H9 (cell line): ENCODE measurements at regions not wholly inside any gene's neighbourhood (a gene's known extent, or its start where the extent isn't known, plus 50 kb on each side); places are given as distances from the start of the nearest gene placed in this dataset.

ENCODE experiments used
- DNase-seq: peaks from one replicate; pipeline ENCODE4 v3.0.0-alpha.2; 2017
- H2AFZ ChIP-seq: one replicate; pipeline ENCODE4 v1.6.1; 2013; ENCODE audit warnings: mild to moderate bottlenecking, low read length, control low read depth, moderate library complexity
- H2AK5ac ChIP-seq: 2 replicates; pipeline ENCODE4 v1.6.1; 2013; ENCODE audit warnings: low read length, control low read depth, mixed read lengths; ENCODE audit not compliant: insufficient read length
- H2BK120ac ChIP-seq: one replicate; pipeline ENCODE4 v1.6.1; 2013; ENCODE audit warnings: low read depth, mild to moderate bottlenecking, low read length, control low read depth, inconsistent platforms; ENCODE audit not compliant: poor library complexity, severe bottlenecking
- H2BK12ac ChIP-seq: 2 replicates; pipeline ENCODE4 v1.6.1; 2013; ENCODE audit warnings: low read length, control low read depth, mixed read lengths, low read depth; ENCODE audit not compliant: insufficient read length
- H2BK15ac ChIP-seq: 2 replicates; pipeline ENCODE4 v1.6.1; 2013; ENCODE audit warnings: low read depth, low read length, control low read depth
- H2BK20ac ChIP-seq: one replicate; pipeline ENCODE4 v1.6.1; 2013; ENCODE audit warnings: low read depth, mild to moderate bottlenecking, low read length, control low read depth, inconsistent platforms; ENCODE audit not compliant: poor library complexity, severe bottlenecking
- H2BK5ac ChIP-seq: 2 replicates; pipeline ENCODE4 v1.6.1; 2013; ENCODE audit warnings: low read length, control low read depth, mixed read lengths; ENCODE audit not compliant: insufficient read length
- H3K14ac ChIP-seq: 2 replicates; pipeline ENCODE4 v1.6.1; 2013; ENCODE audit warnings: low read length, control low read depth; ENCODE audit not compliant: insufficient read depth
- H3K18ac ChIP-seq: 2 replicates; pipeline ENCODE4 v1.6.1; 2013; ENCODE audit warnings: low read depth, mild to moderate bottlenecking, mixed read lengths, low read length, control low read depth; ENCODE audit not compliant: insufficient read length
- H3K23ac ChIP-seq: 2 replicates; pipeline ENCODE4 v1.6.1; 2013; ENCODE audit warnings: low read length, control low read depth, mixed read lengths, low read depth; ENCODE audit not compliant: insufficient read length
- H3K23me2 ChIP-seq: 2 replicates; pipeline ENCODE4 v1.6.1; 2013; ENCODE audit warnings: low read depth, mild to moderate bottlenecking, mixed read lengths, low read length, control low read depth; ENCODE audit not compliant: insufficient read length, poor library complexity, severe bottlenecking
- H3K27ac ChIP-seq: 2 replicates; pipeline ENCODE4 v1.5.1; 2013; ENCODE audit warnings: low read length, control low read depth, mixed read lengths, low read depth; ENCODE audit not compliant: insufficient read length
- H3K27me3 ChIP-seq: 2 replicates; pipeline ENCODE4 v1.6.1; 2013; ENCODE audit warnings: low read length, control low read depth, inconsistent platforms; ENCODE audit not compliant: insufficient read depth
- H3K4ac ChIP-seq: 2 replicates; pipeline ENCODE4 v1.6.1; 2013; ENCODE audit warnings: low read depth, mild to moderate bottlenecking, control low read depth, inconsistent platforms, low read length, moderate library complexity
- H3K4me1 ChIP-seq: 2 replicates; pipeline ENCODE4 v1.6.1; 2013; ENCODE audit warnings: low read length, control low read depth, inconsistent platforms; ENCODE audit not compliant: insufficient read depth
- H3K4me2 ChIP-seq: 2 replicates; pipeline ENCODE4 v1.6.1; 2013; ENCODE audit warnings: low read length, control low read depth, mixed read lengths; ENCODE audit not compliant: insufficient read length, insufficient read depth
- H3K56ac ChIP-seq: 2 replicates; pipeline ENCODE4 v1.6.1; 2013; ENCODE audit warnings: low read depth, mild to moderate bottlenecking, mixed read lengths, low read length, control low read depth; ENCODE audit not compliant: insufficient read length
- H3K79me1 ChIP-seq: 2 replicates; pipeline ENCODE4 v1.6.1; 2013; ENCODE audit warnings: low read depth, mild to moderate bottlenecking, moderate library complexity, low read length, control low read depth, inconsistent platforms; ENCODE audit not compliant: insufficient read depth, poor library complexity, severe bottlenecking
- H3K79me2 ChIP-seq: 2 replicates; pipeline ENCODE4 v1.6.1; 2013; ENCODE audit warnings: low read length, control low read depth, inconsistent platforms; ENCODE audit not compliant: insufficient read depth
- H3K9ac ChIP-seq: 2 replicates; pipeline ENCODE4 v1.6.1; 2013; ENCODE audit warnings: low read length, control low read depth, mixed read lengths; ENCODE audit not compliant: insufficient read length; ENCODE audit errors: extremely low read depth
- H3K9me3 ChIP-seq: one replicate; pipeline ENCODE4 v1.6.1; 2013; ENCODE audit warnings: low read depth, low read length, inconsistent platforms; ENCODE audit not compliant: control insufficient read depth
- H3T11ph ChIP-seq: one replicate; pipeline ENCODE4 v1.6.1; 2013; ENCODE audit warnings: mild to moderate bottlenecking, low read length, control low read depth, inconsistent platforms
- H4K20me1 ChIP-seq: one replicate; pipeline ENCODE4 v1.6.1; 2013; ENCODE audit not compliant: control insufficient read depth, insufficient read length, insufficient read depth
- H4K5ac ChIP-seq: 2 replicates; pipeline ENCODE4 v1.6.1; 2013; ENCODE audit warnings: low read depth, mild to moderate bottlenecking, mixed read lengths, low read length, control low read depth; ENCODE audit not compliant: insufficient read length
- H4K8ac ChIP-seq: replicated peaks from 2 replicates; pipeline ENCODE4 v1.6.1; 2013; ENCODE audit warnings: low read length, control low read depth, mixed read lengths, low read depth; ENCODE audit not compliant: insufficient read length
- H4K91ac ChIP-seq: 2 replicates; pipeline ENCODE4 v1.6.1; 2013; ENCODE audit warnings: low read depth, mild to moderate bottlenecking, moderate library complexity, mixed read lengths, low read length, control low read depth; ENCODE audit not compliant: insufficient read length
- H3K27ac Mint-ChIP-seq, 3 experiments: 2 replicates in 2 of 3; 3 replicates in 1 of 3; pipeline ENCODE4 v1.8.0; 2020 to 2021; ENCODE audit warnings: mixed read lengths in 3 of 3, mild to moderate bottlenecking in 1 of 3, moderate library complexity in 1 of 3
- H3K27me3 Mint-ChIP-seq: 2 replicates; pipeline ENCODE4 v1.8.0; 2021; ENCODE audit warnings: low read depth, mild to moderate bottlenecking, moderate library complexity, mixed read lengths
- H3K36me3 Mint-ChIP-seq, 3 experiments: 2 replicates in 2 of 3; 3 replicates in 1 of 3; pipeline ENCODE4 v1.8.0; 2020 to 2021; ENCODE audit warnings: low read depth in 3 of 3, mixed read lengths in 3 of 3; ENCODE audit not compliant: insufficient read depth in 1 of 3
- H3K4me1 Mint-ChIP-seq, 2 experiments: 2 replicates each; pipeline ENCODE4 v1.8.0; 2020; ENCODE audit warnings: mixed read lengths in 2 of 2
- H3K4me3 Mint-ChIP-seq, 2 experiments: 2 replicates in 1 of 2; 3 replicates in 1 of 2; pipeline ENCODE4 v1.8.0; 2020 to 2021; ENCODE audit warnings: mild to moderate bottlenecking in 2 of 2, mixed read lengths in 2 of 2, moderate library complexity in 1 of 2
- H3K9me3 Mint-ChIP-seq, 2 experiments: 2 replicates in 1 of 2; 3 replicates in 1 of 2; pipeline ENCODE4 v1.8.0; 2020; ENCODE audit warnings: mild to moderate bottlenecking in 2 of 2, mixed read lengths in 2 of 2, moderate library complexity in 1 of 2
- WGBS: extraction: QIAGEN DNeasy Blood & Tissue Kit; methylation state at CpG from one replicate; pipeline ENCODE4 v1.1.7; 2013; ENCODE audit warnings: missing lambda C conversion rate, low lambda C conversion rate, mixed read lengths; ENCODE audit not compliant: insufficient read length; ENCODE audit errors: extremely low coverage; 5-methylcytosine and 5-hydroxymethylcytosine counted together
- TF ChIP-seq, protein P1 (sequence below): fragments of 200-600 bp; sonication (generic); conservative IDR thresholded peaks from 3 replicates; pipeline ENCODE4 v1.8.0; 2021; ENCODE audit warnings: antibody characterized with exemption, mild to moderate bottlenecking

DNA sequence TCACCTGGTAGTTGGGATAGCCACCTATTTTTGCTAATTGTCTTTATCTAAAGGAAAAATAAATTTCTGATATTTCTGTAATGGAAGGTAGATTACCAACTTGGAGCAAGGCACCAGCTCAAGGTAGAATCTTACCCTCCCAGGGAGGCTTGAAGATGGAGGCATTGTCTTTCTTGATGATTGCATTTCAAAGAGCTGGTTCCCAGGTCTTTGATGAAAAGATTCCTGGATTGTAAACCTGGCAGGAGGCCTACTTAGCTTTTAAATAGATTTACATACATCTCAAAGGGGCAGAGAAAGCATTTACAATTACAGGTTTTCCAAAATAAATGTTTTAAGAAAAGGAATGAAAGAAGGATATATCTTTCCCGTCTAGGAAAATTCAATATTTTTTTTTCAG is 729.2 kb downstream of the LRFN5 start:
- peaks cover 53% of the 10 kb centered on the region for H3K27me3 Mint-ChIP-seq

More for the DNA sequence above, 729.2 kb downstream of the LRFN5 start:
- no peak overlapping the region for H3K23ac ChIP-seq
- Mint-ChIP-seq H3K36me3 (peaks cover 7 to 24% (median 10%) of the 10 kb centered on the region in 3 experiments; a peak in 6 of 7 replicates), H3K4me3 (peak overlapping the region in 1 of 2 experiments; percentile 34; a peak in 2 of 5 replicates), H3K4me1 (peaks cover 17 to 20% of the 10 kb centered on the region in 2 experiments), H3K27ac (no peak overlapping the region), H3K9me3 (peaks cover 14 to 20% of the 10 kb centered on the region in 2 experiments)
- peaks cover 6% of the 10 kb centered on the region; the same call in 1 of the 2 replicates for H3K27me3 ChIP-seq
- no peaks in the 10 kb centered on the region for H4K20me1 ChIP-seq
- no peak overlapping the region for H3K27ac ChIP-seq
- H3K9ac ChIP-seq, result no peak overlapping the region
- no peak overlapping the region for H4K91ac ChIP-seq
- H3K4ac ChIP-seq, result no peak overlapping the region
- H2BK12ac ChIP-seq, result no peak overlapping the region
- no peak overlapping the region for H3T11ph ChIP-seq
- H2BK5ac ChIP-seq, result no peak overlapping the region
- DNase-seq, result peak; percentile 44
- no peak overlapping the region for H4K5ac ChIP-seq
- no peak overlapping the region for H3K14ac ChIP-seq
- whole genome bisulfite sequencing, result no CpG with 5 or more reads among the region's 1 CpG
- no peak overlapping the region for H3K4me2 ChIP-seq
- H3K23me2 ChIP-seq, result no peaks in the 10 kb centered on the region
- H2BK20ac ChIP-seq, result no peak overlapping the region
- no peak overlapping the region for H2AK5ac ChIP-seq
- H3K4me1 ChIP-seq, result peaks cover 2% of the 10 kb centered on the region; the same call in 1 of the 2 replicates
- no peak overlapping the region for H3K18ac ChIP-seq
- H3K56ac ChIP-seq, result no peak overlapping the region
- no peak overlapping the region for H4K8ac ChIP-seq
- no peak overlapping the region for H2AFZ ChIP-seq
- no peaks in the 10 kb centered on the region for H3K79me1 ChIP-seq
- H2BK15ac ChIP-seq, result no peak overlapping the region
- no peaks in the 10 kb centered on the region for H3K79me2 ChIP-seq
- TF ChIP-seq, protein P1, sequence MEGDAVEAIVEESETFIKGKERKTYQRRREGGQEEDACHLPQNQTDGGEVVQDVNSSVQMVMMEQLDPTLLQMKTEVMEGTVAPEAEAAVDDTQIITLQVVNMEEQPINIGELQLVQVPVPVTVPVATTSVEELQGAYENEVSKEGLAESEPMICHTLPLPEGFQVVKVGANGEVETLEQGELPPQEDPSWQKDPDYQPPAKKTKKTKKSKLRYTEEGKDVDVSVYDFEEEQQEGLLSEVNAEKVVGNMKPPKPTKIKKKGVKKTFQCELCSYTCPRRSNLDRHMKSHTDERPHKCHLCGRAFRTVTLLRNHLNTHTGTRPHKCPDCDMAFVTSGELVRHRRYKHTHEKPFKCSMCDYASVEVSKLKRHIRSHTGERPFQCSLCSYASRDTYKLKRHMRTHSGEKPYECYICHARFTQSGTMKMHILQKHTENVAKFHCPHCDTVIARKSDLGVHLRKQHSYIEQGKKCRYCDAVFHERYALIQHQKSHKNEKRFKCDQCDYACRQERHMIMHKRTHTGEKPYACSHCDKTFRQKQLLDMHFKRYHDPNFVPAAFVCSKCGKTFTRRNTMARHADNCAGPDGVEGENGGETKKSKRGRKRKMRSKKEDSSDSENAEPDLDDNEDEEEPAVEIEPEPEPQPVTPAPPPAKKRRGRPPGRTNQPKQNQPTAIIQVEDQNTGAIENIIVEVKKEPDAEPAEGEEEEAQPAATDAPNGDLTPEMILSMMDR, result no peak
- H3K9me3 ChIP-seq, result no peaks in the 10 kb centered on the region
- no peak overlapping the region for H2BK120ac ChIP-seq
